Suprapubic skin (tissue), 4 donors: ENCODE measurements at regions not wholly inside any gene's neighbourhood (a gene's known extent, or its start where the extent isn't known, plus 50 kb on each side); places are given as distances from the start of the nearest gene placed in this dataset.

Experiments used
- DNase-seq, 2 donors: peaks; one replicate each; pipeline ENCODE4 v3.0.0-alpha.2; 2019; ENCODE audit warnings: low spot score in 2 of 2
- H3K27ac ChIP-seq: fragments of 200-600 bp; sonication (generic); one replicate; pipeline ENCODE4 v1.5.1; 2019
- H3K27me3 ChIP-seq: fragments of 200-600 bp; sonication (generic); one replicate; pipeline ENCODE4 v1.5.1; 2019
- H3K36me3 ChIP-seq: fragments of 200-600 bp; sonication (generic); one replicate; pipeline ENCODE4 v1.5.1; 2019
- H3K4me1 ChIP-seq: fragments of 200-600 bp; sonication (generic); one replicate; pipeline ENCODE4 v1.5.1; 2019
- H3K4me3 ChIP-seq: fragments of 200-600 bp; sonication (generic); one replicate; pipeline ENCODE4 v1.5.1; 2019; ENCODE audit warnings: mild to moderate bottlenecking
- H3K9me3 ChIP-seq: fragments of 200-600 bp; sonication (generic); one replicate; pipeline ENCODE4 v1.5.1; 2019
- CTCF ChIP-seq, 2 donors: fragments of 200-600 bp in 1 of 2; fragments of 450-650 bp in 1 of 2; sonication (generic) in 1 of 2; IDR thresholded peaks; one replicate each; pipeline ENCODE4 v1.5.1; 2016 to 2019; ENCODE audit warnings: antibody characterized with exemption in 2 of 2, mild to moderate bottlenecking in 1 of 2, moderate library complexity in 1 of 2
- EP300 ChIP-seq: sonication (generic); formaldehyde crosslinking; IDR thresholded peaks from one replicate; pipeline ENCODE4 v1.6.1; 2017; ENCODE audit warnings: antibody characterized with exemption
- POLR2A ChIP-seq, 2 donors: fragments of 450-650 bp; IDR thresholded peaks; one replicate each; pipeline ENCODE4 v1.6.1; 2017; ENCODE audit warnings: antibody characterized with exemption in 2 of 2, mild to moderate bottlenecking in 2 of 2, moderate library complexity in 2 of 2
- POLR2AphosphoS5 ChIP-seq, 3 donors: sonication (generic); formaldehyde crosslinking; IDR thresholded peaks; one replicate each; pipeline ENCODE4 v1.6.1; 2017; ENCODE audit warnings: antibody characterized with exemption in 3 of 3
- WGBS: methylation state at CpG from one replicate; pipeline ENCODE4 v1.1.5; 2018; 5-methylcytosine and 5-hydroxymethylcytosine counted together

- H3K36me3 ChIP-seq, result no peaks in the 10 kb centered on the region
- no peaks in the 10 kb centered on the region for H3K27me3 ChIP-seq
- no peaks in the 10 kb centered on the region for H3K9me3 ChIP-seq
- no peak overlapping the region for H3K4me3 ChIP-seq
- peaks cover 13% of the 10 kb centered on the region for H3K4me1 ChIP-seq
- DNase-seq, result no peak
- 65% methylated on average over 1 of the region's 1 CpG for WGBS
- H3K27ac ChIP-seq, result peak overlapping the region; percentile 7
- no peak for TF ChIP-seq POLR2AphosphoS5 (IDR thresholded peaks at IDR 0.05)
These were observed 62.8 kb upstream of the NGF start for GRCh38 chr1:115400891-115401290.

- Histone ChIP-seq H3K4me1 (peaks cover 13% of the 10 kb centered on the region), H3K4me3 (no peak overlapping the region), H3K9me3 (no peaks in the 10 kb centered on the region), H3K27me3 (no peaks in the 10 kb centered on the region), H3K27ac (peak overlapping the region; percentile 7), H3K36me3 (no peaks in the 10 kb centered on the region)
- no peak for TF ChIP-seq EP300
- TF ChIP-seq CTCF (IDR thresholded peaks at IDR 0.05), result no peak
- no peak for TF ChIP-seq POLR2A (IDR thresholded peaks at IDR 0.05)
- TF ChIP-seq POLR2AphosphoS5 (IDR thresholded peaks at IDR 0.05), result no peak
- 54% methylated on average over 5 of the region's 5 CpGs for WGBS
- no peak for DNase-seq
These were observed 62.4 kb upstream of the NGF start for GRCh38 chr1:115400426-115400825.

- DNase-seq, result no peak
- Histone ChIP-seq H3K9me3 (no peaks in the 10 kb centered on the region), H3K27ac (no peak overlapping the region), H3K4me3 (no peak overlapping the region), H3K36me3 (no peaks in the 10 kb centered on the region), H3K27me3 (no peaks in the 10 kb centered on the region), H3K4me1 (peaks cover 13% of the 10 kb centered on the region)
- TF ChIP-seq POLR2AphosphoS5 (IDR thresholded peaks at IDR 0.05) (no peak), EP300 (no peak), CTCF (IDR thresholded peaks at IDR 0.05) (no peak), POLR2A (IDR thresholded peaks at IDR 0.05) (no peak)
- 93% methylated on average over 4 of the region's 4 CpGs for WGBS
These were observed 60.7 kb upstream of the NGF start for GRCh38 chr1:115398745-115399144.
